Stimulated activated CD4-positive, alpha-beta T cell treated with anti-CD3 and anti-CD28 coated beads, Interleukin-4, amount 100 ng/mL, for 1 hour (primary cell): ENCODE measurements at regions not wholly inside any gene's neighbourhood (a gene's known extent, or its start where the extent isn't known, plus 50 kb on each side); places are given as distances from the start of the nearest gene placed in this dataset.

Experiments used
- DNase-seq: peaks from one replicate; pipeline ENCODE4 v3.0.0-alpha.2; 2020

GRCh38 chr1:14057640-14058039 is 357.7 kb downstream of the PRDM2 start:
- no peak for DNase-seq

- no peak for DNase-seq
Measured at GRCh38 chr1:14061204-14061603, 361.2 kb downstream of the PRDM2 start.

GRCh38 chr1:14061722-14062121 is 361.7 kb downstream of the PRDM2 start:
- DNase-seq, result no peak

- no peak for DNase-seq
Measured at GRCh38 chr1:14062669-14063068, 362.7 kb downstream of the PRDM2 start.

GRCh38 chr1:14064649-14065442 is 364.9 kb downstream of the PRDM2 start:
- DNase-seq, result no peak

GRCh38 chr1:14065486-14065885 is 365.5 kb downstream of the PRDM2 start:
- DNase-seq, result no peak

- no peak for DNase-seq
Measured at GRCh38 chr1:14067036-14067435, 367.0 kb downstream of the PRDM2 start.

GRCh38 chr1:14067711-14068110 is 367.7 kb downstream of the PRDM2 start:
- no peak for DNase-seq

- no peak for DNase-seq
Measured at GRCh38 chr1:14071581-14071980, 371.6 kb downstream of the PRDM2 start.

GRCh38 chr1:14080653-14081052 is 380.7 kb downstream of the PRDM2 start:
- DNase-seq, result no peak

GRCh38 chr1:14082331-14082730 is 382.3 kb downstream of the PRDM2 start:
- DNase-seq, result no peak

GRCh38 chr1:14083277-14083676 is 383.3 kb downstream of the PRDM2 start:
- no peak for DNase-seq

- no peak for DNase-seq
Measured at GRCh38 chr1:14083706-14084105, 383.7 kb downstream of the PRDM2 start.

- no peak for DNase-seq
Measured at GRCh38 chr1:14090062-14090461, 390.1 kb downstream of the PRDM2 start.

- DNase-seq, result no peak
Measured at GRCh38 chr1:14090531-14090930, 390.5 kb downstream of the PRDM2 start.

- no peak for DNase-seq
Measured at GRCh38 chr1:14094611-14095400, 394.8 kb downstream of the PRDM2 start.

- DNase-seq, result no peak
Measured at GRCh38 chr1:14098294-14098913, 398.4 kb downstream of the PRDM2 start.

GRCh38 chr1:14100444-14100843 is 400.5 kb downstream of the PRDM2 start:
- DNase-seq, result no peak

GRCh38 chr1:14100919-14101318 is 400.9 kb downstream of the PRDM2 start:
- no peak for DNase-seq

GRCh38 chr1:14102180-14102579 is 402.2 kb downstream of the PRDM2 start:
- DNase-seq, result no peak

GRCh38 chr1:14103878-14104430 is 404.0 kb downstream of the PRDM2 start:
- DNase-seq, result no peak

- DNase-seq, result no peak
Measured at GRCh38 chr1:14106126-14106525, 406.1 kb downstream of the PRDM2 start.

GRCh38 chr1:14106679-14107313 is 406.8 kb downstream of the PRDM2 start:
- DNase-seq, result no peak
